ENCODE measurements at regions not wholly inside any gene's neighbourhood (a gene's known extent, or its start where the extent isn't known, plus 50 kb on each side); places are given as distances from the start of the nearest gene placed in this dataset.

- no peak for DNase-seq (ENCODE audit: low read depth, low spot score)
Measured at GRCh38 chr12:86697916-86698640, 441.9 kb upstream of the MGAT4C start.

DNA sequence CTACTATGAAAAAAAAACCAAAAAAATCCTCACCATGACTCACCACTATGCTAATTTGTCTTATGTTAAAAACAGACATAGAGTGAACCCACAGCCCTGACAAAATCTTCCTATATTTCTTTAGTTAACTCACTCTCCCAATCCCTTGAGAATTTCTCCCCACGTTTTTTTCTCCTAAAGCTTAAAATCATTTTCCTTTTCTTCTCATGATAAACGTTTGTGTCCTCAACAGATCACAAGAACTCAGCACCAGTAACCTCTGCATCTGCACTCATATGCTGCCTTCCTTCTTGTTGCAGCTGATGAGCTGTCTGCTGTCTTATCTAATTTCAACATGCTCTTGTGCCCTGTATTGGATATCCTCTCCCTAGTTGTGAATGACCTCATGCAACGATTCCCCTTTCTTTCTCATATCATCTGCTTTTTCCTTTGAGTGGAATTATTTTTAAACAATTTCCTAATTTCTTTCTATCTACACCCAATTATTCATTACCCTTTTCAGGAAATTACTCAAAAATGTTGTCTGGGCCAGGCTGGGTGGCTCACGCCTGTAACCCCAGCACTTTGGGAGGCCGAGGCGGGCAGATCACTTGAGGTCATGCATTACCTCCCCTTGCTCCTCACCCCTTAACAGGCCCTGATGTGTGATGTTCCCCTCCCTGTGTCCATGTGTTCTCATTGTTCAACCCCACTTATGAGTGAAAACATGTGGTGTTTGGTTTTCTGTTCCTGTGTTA lies 427.5 kb upstream of the MGAT4C start:
- no peak for DNase-seq (ENCODE audit: low read depth, low spot score)

GRCh38 chr12:86681060-86681459 lies 424.9 kb upstream of the MGAT4C start:
- DNase-seq (ENCODE audit: low read depth, low spot score): no peak

GRCh38 chr12:86675197-86675596 lies 419.0 kb upstream of the MGAT4C start:
- no peak for DNase-seq (ENCODE audit: low read depth, low spot score)

DNA sequence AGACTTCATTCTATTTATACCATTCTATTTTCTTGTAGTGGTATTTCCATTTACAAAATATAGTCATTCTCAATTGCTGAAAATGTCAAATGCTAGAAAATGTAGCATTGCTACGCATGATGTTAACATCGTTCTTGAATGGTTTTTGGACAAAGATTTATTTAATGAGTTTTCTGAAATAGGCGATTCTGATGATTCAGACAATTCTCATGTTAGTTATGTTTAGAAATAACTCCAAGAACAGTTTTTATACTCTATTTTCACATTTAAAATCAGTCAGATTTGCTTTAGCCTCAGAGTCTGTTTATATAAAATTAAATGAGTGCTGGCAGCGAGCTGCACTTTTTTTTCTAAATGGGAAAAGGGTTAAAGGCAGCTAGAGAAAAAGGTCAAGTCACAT lies 414.8 kb upstream of the MGAT4C start:
- no peak for DNase-seq (ENCODE audit: low read depth, low spot score)

- DNase-seq (ENCODE audit: low read depth, low spot score): no peak
Measured at GRCh38 chr12:86669010-86669409, 412.8 kb upstream of the MGAT4C start.

GRCh38 chr12:86666316-86666715 lies 410.1 kb upstream of the MGAT4C start:
- DNase-seq (ENCODE audit: low read depth, low spot score): no peak

DNA sequence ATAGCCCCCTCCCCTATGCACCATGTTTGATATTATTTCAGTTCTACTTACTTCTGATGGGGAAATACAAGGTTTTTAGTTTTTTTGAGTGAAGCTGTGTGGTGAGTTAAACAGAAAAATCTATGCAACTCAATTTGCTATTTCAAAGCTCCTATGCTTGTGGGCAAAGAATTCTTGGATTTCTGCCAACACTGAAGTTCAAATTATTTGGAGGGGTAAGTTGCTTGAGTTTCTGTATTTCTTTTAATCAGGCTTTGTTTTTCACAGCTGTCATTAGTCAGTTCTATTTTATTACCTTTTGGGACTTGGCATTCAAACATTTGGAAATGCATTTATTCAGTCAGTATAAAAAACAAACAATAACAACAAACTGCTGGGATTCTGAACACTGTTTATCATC lies 407.5 kb upstream of the MGAT4C start:
- no peak for DNase-seq (ENCODE audit: low read depth, low spot score)

DNA sequence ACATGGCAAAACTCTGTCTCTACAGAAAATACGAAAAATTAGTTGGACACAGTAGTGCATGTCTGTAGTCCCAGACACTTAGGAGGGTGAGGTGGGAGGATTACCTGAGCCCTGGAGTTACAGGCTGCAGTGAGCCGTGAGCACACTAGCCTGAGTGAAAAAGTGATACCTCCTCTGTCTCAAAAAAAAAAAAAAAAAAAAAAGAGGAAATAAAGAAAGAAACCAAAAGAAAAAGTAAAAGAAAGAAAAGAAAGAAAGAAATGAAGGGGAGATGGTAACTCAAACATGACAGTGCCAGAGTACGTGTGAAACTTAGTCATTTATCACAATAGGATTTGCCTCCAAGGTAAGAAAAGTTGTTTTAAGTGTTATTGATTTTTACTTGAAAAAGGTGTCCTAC lies 407.0 kb upstream of the MGAT4C start:
- no peak for DNase-seq (ENCODE audit: low read depth, low spot score)

DNA sequence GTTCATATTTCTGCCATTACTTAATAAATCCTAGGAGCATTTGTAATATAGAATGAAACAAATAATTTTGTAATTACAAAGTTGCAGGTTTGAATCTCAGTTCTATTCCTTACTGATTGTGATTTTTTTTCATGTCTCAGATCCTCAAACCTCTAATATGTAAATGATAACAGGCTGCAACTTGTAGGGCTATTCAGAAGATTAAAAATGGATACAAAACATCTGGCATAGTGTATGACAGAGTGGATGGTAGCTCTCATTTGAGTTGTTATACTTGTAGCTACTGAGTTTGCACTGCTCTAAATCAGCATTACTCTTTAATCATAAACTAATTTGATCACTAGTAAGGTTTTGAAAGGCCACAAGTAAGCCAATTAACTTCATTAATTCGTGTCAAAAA lies 406.3 kb upstream of the MGAT4C start:
- no peak for DNase-seq (ENCODE audit: low read depth, low spot score)

DNA sequence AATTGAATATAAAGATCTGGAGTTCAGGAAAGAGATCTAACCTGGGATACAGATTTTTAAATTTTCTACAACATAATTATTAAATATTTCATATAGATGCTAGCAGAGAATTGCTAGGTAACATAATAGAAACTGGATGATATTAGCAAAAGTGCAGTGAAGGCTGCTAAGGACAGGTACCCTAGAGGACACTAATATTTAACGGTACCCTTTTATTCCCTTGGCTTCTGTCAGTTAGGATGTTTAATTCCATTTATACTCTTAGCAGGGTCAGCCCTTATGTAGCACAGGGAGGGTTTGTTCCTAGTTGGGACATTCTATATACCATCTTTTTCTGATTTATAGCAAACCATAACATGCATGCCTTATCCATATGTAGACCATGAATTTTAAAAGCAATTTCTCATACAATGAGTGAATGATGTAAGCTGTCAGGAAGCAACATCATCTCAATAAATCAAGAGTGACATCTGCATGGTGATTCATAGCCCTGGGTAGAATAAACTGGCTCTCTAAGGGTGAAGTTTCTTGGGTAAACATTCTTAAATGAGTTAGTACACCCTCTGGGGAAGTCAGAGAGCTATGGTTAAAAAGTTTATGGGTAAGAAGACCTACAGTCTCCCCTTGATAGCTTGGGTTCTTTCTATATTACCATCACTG lies 404.4 kb upstream of the MGAT4C start:
- DNase-seq (ENCODE audit: low read depth, low spot score): peak; percentile 40

GRCh38 chr12:86659985-86660384 lies 403.8 kb upstream of the MGAT4C start:
- no peak for DNase-seq (ENCODE audit: low read depth, low spot score)

GRCh38 chr12:86658303-86658702 lies 402.1 kb upstream of the MGAT4C start:
- no peak for DNase-seq (ENCODE audit: low read depth, low spot score)

- DNase-seq (ENCODE audit: low read depth, low spot score): no peak
Measured at GRCh38 chr12:86647800-86648199, 391.6 kb upstream of the MGAT4C start.

DNA sequence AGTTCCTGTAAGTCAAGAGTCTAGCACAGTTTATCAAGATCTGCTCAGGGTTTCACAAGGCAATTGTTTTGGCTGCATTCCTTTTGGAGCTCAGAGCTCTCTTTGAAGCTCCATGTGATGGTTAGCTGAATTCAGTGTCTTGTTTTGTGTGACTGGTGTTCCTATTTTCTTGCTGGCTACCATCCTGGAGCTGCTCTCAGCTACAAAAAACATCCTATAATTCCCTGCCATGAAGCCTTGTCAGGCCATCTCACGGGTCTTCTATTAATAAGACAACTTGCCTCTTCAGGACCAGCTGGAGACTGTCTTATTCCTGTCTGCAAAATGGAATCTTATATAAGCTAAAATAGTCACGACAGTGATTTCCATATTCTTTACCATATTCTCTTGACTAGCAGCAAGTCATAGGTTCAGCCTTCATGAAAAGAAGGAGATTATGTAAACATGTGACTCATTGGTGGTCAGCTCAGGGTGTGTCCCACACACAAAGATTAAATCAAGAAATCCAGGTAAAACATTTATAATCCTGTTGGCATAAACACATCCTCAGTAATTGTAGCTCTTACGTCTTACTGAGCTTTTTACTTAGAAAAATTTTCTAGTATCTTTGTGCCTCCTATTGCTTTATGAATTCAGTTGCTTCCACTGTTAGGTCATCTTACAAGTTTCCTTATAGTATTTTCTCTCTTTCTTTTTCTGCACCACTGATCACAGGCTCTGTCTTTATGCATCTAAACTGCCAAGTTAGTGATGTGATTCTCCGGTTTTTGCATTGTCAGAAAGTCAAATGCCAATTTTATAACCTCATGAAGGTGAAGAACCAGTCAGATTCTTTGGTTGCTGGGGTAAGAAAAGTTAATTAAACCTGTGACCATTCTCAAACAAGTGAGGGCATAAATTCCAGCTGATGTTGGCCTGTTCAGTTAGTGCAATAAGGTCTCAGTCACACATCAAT lies 378.5 kb upstream of the MGAT4C start:
- DNase-seq (ENCODE audit: low read depth, low spot score): no peak

GRCh38 chr12:86627001-86627400 lies 370.8 kb upstream of the MGAT4C start:
- no peak for DNase-seq (ENCODE audit: low read depth, low spot score)

- DNase-seq (ENCODE audit: low read depth, low spot score): no peak
Measured at GRCh38 chr12:86623267-86623666, 367.1 kb upstream of the MGAT4C start.

GRCh38 chr12:86621957-86622356 lies 365.8 kb upstream of the MGAT4C start:
- DNase-seq (ENCODE audit: low read depth, low spot score): no peak

- no peak for DNase-seq (ENCODE audit: low read depth, low spot score)
Measured at GRCh38 chr12:86613311-86613710, 357.1 kb upstream of the MGAT4C start.

DNA sequence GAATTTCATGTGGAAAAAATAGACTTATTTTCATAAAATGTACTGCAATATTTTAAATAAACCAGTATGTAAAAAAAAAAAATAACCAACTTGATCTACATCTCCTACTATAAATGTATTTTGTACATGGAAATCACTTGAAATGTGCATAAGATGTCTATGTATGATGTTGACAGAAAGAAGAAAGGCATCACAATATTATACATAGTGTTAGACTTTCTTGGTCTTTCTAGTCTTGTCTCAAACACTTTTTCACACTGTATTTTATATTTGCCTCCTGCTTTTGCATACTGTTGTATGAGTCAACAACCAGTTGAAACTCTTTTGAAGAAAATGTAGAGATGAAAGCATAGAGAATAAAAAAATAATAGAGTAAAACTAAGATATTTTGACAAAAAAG lies 352.4 kb upstream of the MGAT4C start:
- no peak for DNase-seq (ENCODE audit: low read depth, low spot score)

- no peak for DNase-seq (ENCODE audit: low read depth, low spot score)
Measured at GRCh38 chr12:86601550-86602308, 345.5 kb upstream of the MGAT4C start.
